Prostate gland (tissue), 2 donors: ENCODE measurements at regions not wholly inside any gene's neighbourhood (a gene's known extent, or its start where the extent isn't known, plus 50 kb on each side); places are given as distances from the start of the nearest gene placed in this dataset.

Experiments used
- DNase-seq: peaks from one replicate; pipeline ENCODE4 v3.0.0-alpha.2; 2019; ENCODE audit warnings: low spot score
- H3K27ac ChIP-seq, 2 donors: fragments of 200-600 bp; sonication (generic); 2 replicates each; pipeline ENCODE4 v1.5.1; 2017 to 2019
- H3K27me3 ChIP-seq: fragments of 200-600 bp; sonication (generic); replicated peaks from 2 replicates; pipeline ENCODE4 v1.5.1; 2019; ENCODE audit not compliant: insufficient read depth
- H3K36me3 ChIP-seq, 2 donors: fragments of 200-600 bp; sonication (generic); 1 replicate in 1 of 2; 2 replicates in 1 of 2; pipeline versions ENCODE4 v1.5.1 to v1.8.1; 2017 to 2019
- H3K4me1 ChIP-seq: fragments of 200-600 bp; sonication (generic); replicated peaks from 2 replicates; pipeline ENCODE4 v1.5.1; 2019
- H3K4me3 ChIP-seq, 2 donors: fragments of 200-600 bp; sonication (generic); 2 replicates each; pipeline ENCODE4 v1.5.1; 2017 to 2019
- H3K9me3 ChIP-seq: fragments of 200-600 bp; sonication (generic); 2 replicates; pipeline ENCODE4 v1.5.1; 2017
- CTCF ChIP-seq, 4 experiments: fragments of 200-600 bp in 2 of 4; fragments of 450-650 bp in 2 of 4; sonication (generic) in 2 of 4; IDR thresholded peaks; 1 replicate in 3 of 4; 2 replicates in 1 of 4; pipeline ENCODE4 v1.5.1; 2016 to 2019; ENCODE audit warnings: antibody characterized with exemption in 4 of 4, mild to moderate bottlenecking in 2 of 4, moderate library complexity in 2 of 4
- POLR2A ChIP-seq: fragments of 450-650 bp; IDR thresholded peaks from one replicate; pipeline ENCODE4 v1.6.1; 2016; ENCODE audit warnings: antibody characterized with exemption, mild to moderate bottlenecking
- POLR2AphosphoS5 ChIP-seq: sonication (generic); formaldehyde crosslinking; IDR thresholded peaks from one replicate; pipeline ENCODE4 v1.6.1; 2017; ENCODE audit warnings: antibody characterized with exemption
- WGBS: methylation state at CpG from one replicate; pipeline ENCODE4 v1.1.5; 2018; 5-methylcytosine and 5-hydroxymethylcytosine counted together
- intact Hi-C: fragments of 100-400 bp; cut with DNase I; formaldehyde crosslinking; loops from one replicate; pipeline ENCODE4 v1.14.2; 2022

- Histone ChIP-seq H3K27ac (no peak overlapping the region), H3K27me3 (no peaks in the 10 kb centered on the region), H3K36me3 (no peaks in the 10 kb centered on the region), H3K4me3 (no peak overlapping the region), H3K9me3 (no peaks in the 10 kb centered on the region), H3K4me1 (no peaks in the 10 kb centered on the region)
- DNase-seq: no peak
- intact Hi-C loops: no loop called here
- 13% methylated on average over 1 of the region's 1 CpG for WGBS
- TF ChIP-seq POLR2AphosphoS5: no peak
- TF ChIP-seq CTCF (IDR thresholded peaks at IDR 0.05): no peak
- no peak for TF ChIP-seq POLR2A
These were observed 392.4 kb downstream of the RFC3 start for GRCh38 chr13:34210341-34210740.

- H3K4me1 ChIP-seq: no peaks in the 10 kb centered on the region
- H3K27me3 ChIP-seq: no peaks in the 10 kb centered on the region
- TF ChIP-seq POLR2AphosphoS5: no peak
- no peak for TF ChIP-seq CTCF (IDR thresholded peaks at IDR 0.05)
- TF ChIP-seq POLR2A: no peak
- DNase-seq: no peak
- H3K27ac ChIP-seq: no peak overlapping the region
- intact Hi-C loops: no loop called here
- 94% methylated on average over 2 of the region's 2 CpGs for WGBS
- H3K36me3 ChIP-seq: no peaks in the 10 kb centered on the region
- no peaks in the 10 kb centered on the region for H3K9me3 ChIP-seq
- H3K4me3 ChIP-seq: no peak overlapping the region
These were observed 396.7 kb downstream of the RFC3 start for GRCh38 chr13:34214686-34215085.

- no peaks in the 10 kb centered on the region for H3K9me3 ChIP-seq
- intact Hi-C loops: no loop called here
- WGBS: 96% methylated on average over 4 of the region's 4 CpGs
- no peaks in the 10 kb centered on the region for H3K27me3 ChIP-seq
- H3K4me1 ChIP-seq: no peaks in the 10 kb centered on the region
- no peak overlapping the region for H3K27ac ChIP-seq
- TF ChIP-seq POLR2AphosphoS5: no peak
- TF ChIP-seq POLR2A: no peak
- TF ChIP-seq CTCF (IDR thresholded peaks at IDR 0.05): no peak
- H3K36me3 ChIP-seq: no peaks in the 10 kb centered on the region
- no peak for DNase-seq
- H3K4me3 ChIP-seq: no peak overlapping the region
These were observed 398.3 kb downstream of the RFC3 start for GRCh38 chr13:34216256-34216655.

GRCh38 chr13:34217343-34218025 lies 399.5 kb downstream of the RFC3 start:
- intact Hi-C loops: no loop called here
- DNase-seq: no peak
- Histone ChIP-seq H3K27ac (no peak overlapping the region), H3K4me3 (no peak overlapping the region), H3K4me1 (no peaks in the 10 kb centered on the region), H3K9me3 (no peaks in the 10 kb centered on the region), H3K36me3 (no peaks in the 10 kb centered on the region), H3K27me3 (no peaks in the 10 kb centered on the region)
- TF ChIP-seq POLR2A: no peak
- no peak for TF ChIP-seq POLR2AphosphoS5
- no peak for TF ChIP-seq CTCF (IDR thresholded peaks at IDR 0.05)
- WGBS: 81% methylated on average over 12 of the region's 12 CpGs

- Histone ChIP-seq H3K4me1 (no peaks in the 10 kb centered on the region), H3K4me3 (no peak overlapping the region), H3K9me3 (no peaks in the 10 kb centered on the region), H3K36me3 (no peaks in the 10 kb centered on the region), H3K27me3 (no peaks in the 10 kb centered on the region), H3K27ac (no peak overlapping the region)
- TF ChIP-seq POLR2A (no peak), CTCF (IDR thresholded peaks at IDR 0.05) (no peak), POLR2AphosphoS5 (no peak)
- WGBS: 88% methylated on average over 2 of the region's 2 CpGs
- intact Hi-C loops: no loop called here
- DNase-seq: no peak
These were observed 406.0 kb downstream of the RFC3 start for GRCh38 chr13:34223984-34224383.
